T-helper 2 cell treated with Interferon-gamma antibody and Interleukin-4, amounts not matched to agents 100 ng/mL and 5 ng/mL, for 36 hours (primary cell): ENCODE measurements at regions not wholly inside any gene's neighbourhood (a gene's known extent, or its start where the extent isn't known, plus 50 kb on each side); places are given as distances from the start of the nearest gene placed in this dataset.

ENCODE experiments used
- intact Hi-C: fragments of 100-400 bp; cut with micrococcal nuclease; formaldehyde crosslinking; loops from one replicate; pipeline ENCODE4 v1.15.1; 2023

DNA sequence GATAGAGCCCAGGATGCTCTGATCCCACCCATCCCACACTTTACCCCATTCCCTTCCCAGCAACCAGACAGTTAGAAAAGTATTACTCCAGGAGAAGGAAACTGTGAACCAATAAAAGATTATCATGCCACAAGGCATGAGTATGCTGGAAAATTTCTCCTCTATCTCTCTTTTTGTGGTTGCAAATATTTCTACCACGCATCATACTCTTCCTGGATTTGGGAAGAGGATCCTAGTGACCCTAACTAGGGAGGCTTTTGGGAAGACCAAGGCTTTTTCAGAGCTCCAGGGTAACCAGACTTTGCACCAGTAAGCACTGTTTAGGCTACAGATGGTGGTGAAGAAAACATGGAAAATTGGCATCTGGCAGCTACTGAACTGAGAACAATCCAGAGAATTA is 257.6 kb upstream of the CLNK start:
- intact Hi-C loops: no loop called here

DNA sequence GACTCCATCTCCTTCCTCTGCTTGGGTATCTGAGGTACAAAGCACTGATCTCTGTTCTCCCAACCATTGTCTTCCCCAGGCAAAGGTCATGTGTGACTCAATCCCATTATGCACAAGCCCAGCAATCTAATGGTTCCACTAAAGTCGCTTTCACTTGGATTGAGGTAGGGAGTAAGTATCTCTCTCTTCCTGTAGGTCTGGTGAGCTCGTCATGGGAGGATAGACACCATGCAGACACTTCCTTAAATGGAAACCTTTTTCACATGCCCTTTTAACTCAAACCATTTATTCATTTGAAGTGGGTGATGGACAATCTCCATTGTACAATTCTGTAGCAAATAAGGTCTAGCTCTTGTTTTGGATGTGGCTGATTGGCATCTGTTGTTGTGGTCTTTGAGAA is 245.2 kb upstream of the CLNK start:
- intact Hi-C loops: no loop called here

DNA sequence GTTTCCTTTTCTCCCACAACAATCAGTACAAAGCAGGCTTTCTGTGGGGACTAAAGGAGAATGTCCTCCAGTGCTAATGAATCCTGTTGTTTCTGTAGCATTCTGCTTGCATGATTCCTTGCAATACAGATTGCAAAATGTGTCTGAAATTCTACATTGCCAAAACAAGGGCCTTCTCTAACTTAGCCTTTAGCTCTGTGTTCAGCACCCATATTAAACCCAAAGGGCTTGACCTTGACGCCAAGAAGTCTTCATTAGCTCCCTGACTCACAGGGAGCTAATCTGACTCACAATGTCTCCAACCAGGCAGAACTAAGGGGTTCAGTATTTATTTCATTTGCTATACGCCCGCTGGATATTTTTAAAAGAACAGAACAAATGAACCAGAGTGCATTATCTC is 241.4 kb upstream of the CLNK start:
- intact Hi-C loops: no loop called here

DNA sequence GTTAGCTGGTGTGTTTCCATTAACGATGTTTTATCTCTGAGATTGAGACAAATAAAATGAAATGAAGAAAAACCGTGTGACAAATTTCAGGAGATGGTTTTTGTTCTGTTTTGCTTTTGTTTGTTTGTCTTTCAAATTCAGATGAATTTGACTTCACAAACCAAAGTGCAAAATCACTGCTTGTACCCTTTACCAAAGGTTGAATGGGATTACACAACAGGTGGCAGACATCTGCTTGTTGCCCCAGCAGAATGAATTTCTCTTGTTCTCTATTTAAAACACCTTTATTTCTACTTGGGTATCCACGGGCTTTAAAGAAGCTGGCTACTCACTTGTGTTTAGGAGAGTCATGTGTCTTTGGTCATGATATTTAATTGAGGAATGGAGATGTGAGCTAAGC is 239.7 kb upstream of the CLNK start:
- intact Hi-C loops: no loop called here

DNA sequence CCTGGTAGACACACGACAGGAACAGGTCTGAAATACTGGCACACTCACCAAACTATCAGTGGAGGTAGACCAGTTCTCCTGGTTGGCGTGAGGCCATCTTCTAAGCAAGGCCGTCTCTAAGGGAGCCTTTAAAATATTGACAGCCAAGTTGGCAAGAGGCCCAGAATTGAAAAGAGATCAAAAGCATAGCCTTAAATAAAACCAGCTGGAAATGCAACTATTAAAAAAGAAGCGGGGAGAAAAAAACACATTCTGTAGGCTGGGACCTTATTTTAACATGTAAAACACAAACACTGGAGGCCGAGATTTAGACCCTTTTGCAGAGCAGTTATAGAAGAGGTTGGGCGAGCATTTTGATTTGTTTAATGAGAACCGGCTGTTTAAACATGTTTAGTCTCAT is 233.0 kb upstream of the CLNK start:
- intact Hi-C loops: no loop called here

DNA sequence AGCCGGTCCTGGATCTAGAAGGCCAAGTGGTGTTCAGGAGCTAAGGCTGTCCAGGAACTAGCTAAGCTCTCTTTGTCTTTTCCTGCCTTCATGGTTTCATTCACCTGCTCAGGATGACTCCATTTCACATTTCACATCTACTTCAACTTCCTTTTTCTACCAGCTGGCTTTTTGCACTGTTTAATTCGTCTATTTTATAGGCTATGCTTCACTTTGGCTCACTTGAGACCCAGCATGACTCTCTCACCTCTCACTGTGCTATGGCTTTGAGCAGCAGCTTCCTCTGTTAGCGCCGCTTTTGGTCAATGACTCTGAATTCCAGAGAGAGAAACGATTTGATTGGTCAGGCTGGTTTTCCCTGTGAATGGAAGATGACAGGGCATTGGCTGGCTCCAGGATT is 213.5 kb upstream of the CLNK start:
- intact Hi-C loops: loop anchor here (10.0 kb wide), 1 partner anchor 313 kb away; no protein-coding TSS in a partner anchor

DNA sequence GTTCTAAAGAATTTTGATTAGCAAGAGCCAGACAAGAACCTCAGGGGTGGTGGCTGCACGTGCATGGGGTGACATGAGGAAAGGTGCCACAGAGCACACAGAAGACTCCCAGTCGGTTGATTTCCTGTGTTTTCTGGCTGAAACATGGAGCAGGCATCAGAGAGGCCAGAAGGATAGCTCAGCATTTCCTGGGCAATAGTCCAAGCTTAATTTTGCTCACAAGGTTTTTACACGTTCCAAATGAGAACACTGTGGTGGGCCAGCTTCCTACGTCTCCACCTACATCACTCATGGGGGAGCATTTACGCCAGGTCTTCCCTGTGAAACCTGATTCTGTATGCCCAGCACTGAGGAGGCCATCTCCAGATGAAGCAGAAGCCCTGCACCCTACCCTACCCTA is 212.5 kb upstream of the CLNK start:
- intact Hi-C loops: loop anchor here (10.0 kb wide), 1 partner anchor 312 kb away; no protein-coding TSS in a partner anchor

DNA sequence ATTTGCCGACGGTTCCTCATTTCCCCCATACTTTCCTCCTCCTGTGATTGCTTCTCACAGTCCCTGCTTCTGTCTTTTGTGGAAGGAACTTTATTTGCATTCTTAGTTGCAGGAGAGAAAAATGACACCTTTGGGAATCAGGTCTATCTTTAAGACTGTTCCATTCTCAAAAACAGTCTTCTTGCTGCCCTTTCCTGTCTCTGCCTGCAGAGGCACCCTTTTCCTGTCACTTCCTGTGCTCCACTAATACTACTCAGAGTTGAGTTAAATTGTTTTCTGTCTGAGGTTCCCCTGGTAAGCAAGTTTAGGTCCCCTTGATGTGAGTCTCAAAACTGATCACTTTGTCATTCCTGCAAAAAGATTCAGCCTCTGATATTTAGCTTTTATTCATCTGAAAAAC is 208.8 kb upstream of the CLNK start:
- intact Hi-C loops: loop anchor here (10.0 kb wide), 1 partner anchor 309 kb away; no protein-coding TSS in a partner anchor

DNA sequence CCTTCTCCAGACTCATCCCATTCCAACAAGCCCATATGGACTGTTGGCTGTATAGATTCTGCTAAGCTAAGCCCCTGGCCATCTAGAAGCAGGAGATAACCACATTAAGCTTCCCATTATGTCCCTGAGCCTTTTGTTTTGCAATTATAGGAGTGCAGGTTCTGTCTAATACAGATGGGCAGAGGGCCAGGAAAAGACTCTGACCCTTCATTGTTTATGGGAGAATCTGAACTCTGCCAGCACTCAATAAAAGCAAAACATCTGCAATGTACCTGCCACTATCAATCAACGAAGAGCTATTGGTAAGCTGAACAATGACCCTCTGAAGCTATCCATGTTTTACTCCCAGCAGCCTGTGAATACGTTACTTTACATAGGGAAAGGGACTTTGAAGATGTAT is 207.3 kb upstream of the CLNK start:
- intact Hi-C loops: loop anchor here (10.0 kb wide), 1 partner anchor 307 kb away; no protein-coding TSS in a partner anchor

DNA sequence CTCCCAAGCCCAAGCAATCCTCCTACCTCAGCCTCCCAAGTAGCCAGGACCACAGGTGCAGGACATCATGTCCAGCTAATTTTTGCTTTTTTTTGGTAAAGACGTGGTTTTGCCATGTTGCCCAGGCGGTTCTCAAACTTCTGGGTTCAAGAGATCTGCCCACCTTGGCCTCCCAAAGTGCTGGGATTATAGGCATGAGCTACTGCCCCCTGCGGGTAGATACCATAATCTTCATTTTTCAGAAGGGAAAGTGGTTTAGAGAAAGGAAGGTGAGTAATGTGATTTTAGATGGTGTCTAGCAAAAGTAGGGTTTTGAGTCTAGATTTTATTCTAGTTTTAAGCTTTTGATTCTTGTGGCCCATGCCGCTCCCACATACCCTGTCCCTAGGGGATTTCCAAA is 205.3 kb upstream of the CLNK start:
- intact Hi-C loops: loop anchor here (10.0 kb wide), 1 partner anchor 305 kb away; no protein-coding TSS in a partner anchor

DNA sequence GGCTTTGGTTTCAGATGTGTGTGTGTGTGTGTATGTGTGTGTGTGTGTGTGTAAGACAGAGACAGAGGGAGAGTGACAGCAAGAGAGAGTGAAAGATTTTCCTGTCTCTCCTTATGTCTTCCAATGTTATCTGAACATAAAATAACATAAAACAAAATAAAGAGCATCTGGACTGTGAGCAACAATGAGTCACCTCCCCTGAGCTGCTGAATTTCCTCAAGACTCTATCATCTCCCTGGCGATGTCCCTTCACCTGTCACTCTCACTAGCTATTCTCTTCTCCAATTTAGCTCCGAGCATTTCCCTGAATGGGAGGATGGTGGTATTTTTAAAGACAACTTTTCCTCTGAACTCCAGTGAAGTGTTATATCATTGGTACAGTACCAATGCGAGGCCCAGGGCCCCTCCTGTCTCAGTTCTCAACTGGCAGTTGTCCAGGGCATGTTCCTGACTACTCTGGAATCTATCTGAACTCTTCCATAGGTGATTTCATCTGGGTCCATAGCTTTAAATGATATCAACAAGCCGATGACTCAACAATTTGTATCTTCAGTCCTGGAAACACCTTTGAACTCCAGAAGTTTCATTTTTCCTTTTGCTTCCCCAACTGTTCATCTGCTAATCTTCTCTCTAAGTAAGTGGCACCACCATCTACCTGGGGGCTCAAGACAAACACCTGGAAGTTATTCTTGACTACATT is 195.0 kb upstream of the CLNK start:
- intact Hi-C loops: no loop called here

DNA sequence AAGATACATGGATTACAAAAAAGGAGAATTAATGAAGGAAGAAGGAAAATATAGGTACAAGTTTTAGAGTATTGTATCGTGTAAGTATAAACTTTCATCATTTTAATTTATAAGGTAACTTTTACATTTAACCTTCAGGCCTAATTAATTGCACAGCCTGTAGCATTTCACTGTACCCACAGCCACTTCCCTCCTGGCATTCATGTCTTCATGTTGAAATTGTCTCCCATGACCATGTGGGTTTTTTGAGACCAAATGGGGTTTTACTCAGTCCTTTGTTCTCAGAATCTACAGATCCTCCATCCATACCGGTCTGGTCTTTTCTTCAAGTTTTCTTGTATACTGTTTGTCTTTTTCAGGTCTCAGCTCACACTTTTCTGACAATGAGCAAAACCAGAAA is 194.3 kb upstream of the CLNK start:
- intact Hi-C loops: no loop called here

DNA sequence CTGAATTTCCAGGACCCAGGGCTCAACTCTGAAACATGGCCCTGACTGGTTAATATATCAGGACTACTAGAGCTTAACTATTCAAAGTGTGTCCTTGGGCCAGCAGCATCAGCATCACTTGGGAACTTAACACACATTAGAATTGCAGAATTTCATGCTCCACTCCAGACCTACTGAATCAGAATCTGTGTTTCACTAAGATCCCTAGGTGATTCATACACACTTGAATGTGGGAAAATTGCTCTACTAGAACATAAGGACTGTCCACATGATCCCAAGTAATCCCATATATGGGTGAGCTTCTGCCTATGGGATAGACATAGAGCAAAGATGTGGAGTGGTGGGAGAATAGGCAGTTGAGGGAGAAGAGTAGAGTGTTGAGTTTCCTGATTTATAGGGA is 192.5 kb upstream of the CLNK start:
- intact Hi-C loops: no loop called here

DNA sequence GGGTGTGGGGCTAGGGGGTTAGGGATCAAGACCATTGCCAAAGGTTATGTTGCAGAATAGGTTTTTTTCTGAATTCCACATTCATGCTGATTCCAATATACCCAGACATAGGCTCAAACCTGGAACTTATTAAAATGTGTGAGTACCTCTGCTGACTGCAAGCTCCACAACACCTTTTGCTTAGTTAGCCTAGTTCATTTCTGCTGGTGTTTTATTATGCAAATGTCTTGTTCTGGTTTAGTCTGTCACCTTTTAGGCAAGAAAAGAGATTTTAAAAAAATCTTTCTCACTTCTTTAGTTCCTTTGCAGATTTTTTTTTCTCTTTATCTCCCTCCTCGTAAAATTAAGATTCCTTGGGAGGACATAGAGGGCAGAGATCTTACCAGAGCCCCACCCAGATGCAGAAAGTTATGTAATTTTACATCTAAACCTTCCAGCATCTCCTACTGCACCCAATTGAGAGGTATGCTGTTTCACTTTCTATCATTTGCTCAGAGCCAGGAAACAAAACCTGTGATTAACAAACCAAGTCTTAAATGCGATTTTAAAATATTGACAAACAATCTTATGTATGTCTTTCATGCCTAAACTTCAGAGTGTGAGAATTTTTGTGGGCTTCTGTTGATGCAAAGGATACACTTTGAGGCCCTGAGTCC is 190.7 kb upstream of the CLNK start:
- intact Hi-C loops: no loop called here

DNA sequence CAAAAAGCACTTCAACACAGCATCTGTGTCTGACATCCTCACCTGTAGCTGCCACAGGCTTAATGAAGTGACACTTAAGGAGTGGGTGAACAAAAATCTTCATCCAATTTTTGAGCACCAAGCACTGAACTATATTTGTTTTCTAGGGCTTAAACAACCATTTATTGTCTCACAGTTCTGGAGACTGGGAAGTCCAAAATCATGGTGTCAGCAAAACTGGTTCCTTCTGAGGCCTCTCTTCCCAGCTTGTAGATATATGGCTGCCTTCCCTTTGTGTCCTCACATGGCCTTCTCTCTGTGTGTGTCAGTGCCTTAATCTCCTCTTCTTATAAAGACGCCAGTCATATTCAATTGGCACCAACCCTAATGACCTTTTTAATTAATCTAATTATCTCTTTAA is 189.2 kb upstream of the CLNK start:
- intact Hi-C loops: no loop called here

DNA sequence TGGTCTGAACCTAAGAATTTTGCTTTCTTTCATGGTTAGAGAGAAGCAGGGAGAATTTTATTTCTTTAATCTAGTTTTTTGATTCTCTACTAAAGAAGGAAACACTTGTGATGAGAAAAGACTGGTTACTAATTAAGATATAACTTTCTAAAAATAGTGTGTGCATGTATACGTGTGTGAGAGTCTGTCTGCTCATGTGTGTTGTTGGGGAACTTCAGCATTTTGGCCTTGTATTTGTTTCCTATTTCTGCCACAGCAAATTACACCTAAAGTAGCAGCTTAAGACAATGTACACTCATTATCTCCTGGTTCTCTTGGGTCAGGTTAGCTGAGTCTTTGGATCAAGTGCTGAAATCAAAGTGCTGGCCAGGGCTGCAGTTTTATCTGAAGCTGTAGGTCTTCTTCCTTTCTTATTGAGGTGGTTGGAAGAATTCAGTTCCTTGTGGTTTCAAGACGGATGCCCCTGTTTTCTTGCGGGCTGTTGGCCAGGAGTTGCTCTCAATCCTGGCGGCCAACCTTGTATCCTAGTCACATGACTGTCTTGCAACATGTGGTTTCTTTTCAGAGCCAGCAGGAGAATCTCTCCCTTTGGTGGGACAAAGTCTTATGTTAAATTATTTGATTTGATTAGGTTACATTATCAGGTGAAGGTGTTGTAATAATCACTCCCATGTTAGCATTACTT is 188.4 kb upstream of the CLNK start:
- intact Hi-C loops: no loop called here

DNA sequence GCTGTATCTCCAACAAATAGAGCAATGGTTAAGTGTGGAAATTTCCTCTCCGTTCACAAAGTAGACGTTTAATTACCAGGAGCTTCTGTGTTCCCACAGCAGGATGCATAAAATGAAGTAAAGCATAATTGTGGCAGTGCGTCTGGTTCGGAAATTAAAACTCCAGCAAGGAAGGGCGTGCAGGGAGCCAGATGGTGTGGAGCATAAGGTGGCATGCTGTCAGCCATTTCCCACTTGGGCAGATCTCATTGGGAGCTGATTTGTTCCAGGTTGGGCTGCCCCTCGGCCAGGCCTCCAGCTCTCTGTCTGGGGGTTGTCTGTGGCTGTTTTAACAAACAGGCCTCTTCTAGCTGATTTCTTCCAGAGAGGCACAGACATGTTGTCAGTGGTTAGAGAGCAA is 182.1 kb upstream of the CLNK start:
- intact Hi-C loops: no loop called here

DNA sequence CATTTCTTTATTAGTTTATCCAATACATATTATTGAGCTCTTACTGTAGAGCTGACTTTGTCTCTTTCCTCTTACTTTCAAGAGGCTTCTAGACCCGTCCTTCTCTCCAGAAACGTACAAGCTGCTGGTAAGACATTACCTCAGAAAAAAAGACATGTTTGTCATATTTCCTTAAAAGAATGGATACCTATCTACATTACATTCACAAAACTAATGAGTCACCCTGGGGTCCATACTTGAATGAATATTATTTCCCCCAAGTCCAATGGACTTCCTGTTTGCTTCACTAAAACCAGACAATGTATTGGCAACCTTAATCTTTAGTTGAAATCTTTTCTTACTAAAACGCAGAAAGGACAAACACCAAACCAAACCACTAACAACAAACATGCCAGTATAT is 176.5 kb upstream of the CLNK start:
- intact Hi-C loops: no loop called here

DNA sequence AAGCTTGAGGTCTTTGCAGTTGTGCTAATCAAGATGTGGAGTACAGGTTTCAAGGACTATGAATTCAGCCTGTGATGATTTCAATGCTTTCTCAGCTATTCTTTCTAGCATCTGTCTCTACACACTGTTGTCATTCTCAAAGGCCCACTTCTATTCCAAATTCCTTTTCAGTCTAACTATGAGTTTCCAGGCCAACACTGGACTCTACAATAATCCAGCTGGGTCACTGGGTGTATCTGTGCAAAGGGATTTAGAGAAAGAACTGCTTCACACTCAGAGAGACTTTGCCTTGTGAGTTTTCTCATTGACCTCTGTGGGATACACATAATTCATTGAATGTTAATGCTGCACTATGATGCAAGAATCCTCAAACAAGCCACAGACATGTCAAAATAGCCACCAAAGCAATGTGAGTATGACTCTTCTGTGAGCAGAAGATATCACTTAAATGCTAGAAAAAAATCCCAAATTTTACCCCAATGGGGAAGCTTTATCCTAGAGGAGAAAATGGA is 171.8 kb upstream of the CLNK start:
- intact Hi-C loops: no loop called here

DNA sequence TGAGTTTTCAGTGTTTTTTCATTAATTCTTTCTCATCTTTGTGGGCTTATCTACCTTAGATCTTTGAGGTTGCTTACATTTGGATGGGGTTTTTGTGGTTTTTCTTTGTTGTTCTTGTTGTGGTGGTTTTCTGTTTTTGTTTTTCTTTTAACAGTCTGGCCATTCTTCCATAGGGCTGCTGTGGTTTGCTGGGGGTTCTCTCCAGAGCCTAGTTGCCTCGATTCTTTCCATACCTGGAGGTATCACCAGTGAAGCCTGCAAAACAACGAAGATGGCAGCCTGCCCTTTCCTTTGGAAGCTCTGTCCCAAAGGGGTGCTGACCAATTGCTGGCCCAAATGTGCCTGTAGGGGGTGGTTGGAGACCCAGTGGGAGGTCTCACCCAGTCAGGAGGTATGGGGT is 168.6 kb upstream of the CLNK start:
- intact Hi-C loops: no loop called here

DNA sequence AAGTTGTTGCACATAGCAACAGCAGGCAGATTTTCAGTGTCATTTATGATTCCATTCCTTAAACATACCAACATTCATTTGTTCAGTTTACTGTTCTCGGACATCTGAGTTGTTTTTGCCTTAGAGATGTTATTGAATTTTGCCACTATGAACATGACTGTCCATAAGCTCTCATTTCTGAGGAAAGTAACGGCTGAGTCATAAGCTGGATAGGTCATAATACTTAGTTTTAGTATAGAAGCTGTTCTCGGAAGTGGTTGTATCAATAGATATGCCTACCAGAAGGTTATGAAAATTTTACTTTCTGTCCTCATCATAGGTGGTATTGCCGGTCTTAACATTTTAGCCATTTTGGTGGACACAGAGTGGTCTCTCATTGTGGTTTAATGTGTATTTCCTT is 157.1 kb upstream of the CLNK start:
- intact Hi-C loops: no loop called here

DNA sequence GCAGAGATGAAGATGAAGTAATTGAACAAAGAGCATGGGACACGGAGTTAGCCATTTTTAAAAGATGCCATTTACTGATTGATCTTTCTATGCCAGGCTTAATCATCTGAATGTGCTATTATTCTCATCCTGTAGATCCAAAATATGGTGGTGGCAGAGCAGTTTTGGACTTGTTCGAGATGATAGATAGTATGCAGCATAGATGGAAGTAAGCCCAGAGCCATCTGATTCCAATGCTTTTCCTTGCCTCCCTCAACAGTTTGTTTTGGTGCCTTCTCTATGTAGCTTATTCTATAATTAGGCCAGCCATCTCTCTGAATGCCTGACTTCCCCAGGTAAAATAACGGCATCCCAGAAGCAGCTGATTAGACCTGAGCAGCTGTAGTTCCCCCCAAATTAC is 152.6 kb upstream of the CLNK start:
- intact Hi-C loops: no loop called here
